ENCODE measurements at regions not wholly inside any gene's neighbourhood (a gene's known extent, or its start where the extent isn't known, plus 50 kb on each side); places are given as distances from the start of the nearest gene placed in this dataset.
A peak's percentile ranks its signal among the peaks of the same experiment; 100 is the strongest.

DNA sequence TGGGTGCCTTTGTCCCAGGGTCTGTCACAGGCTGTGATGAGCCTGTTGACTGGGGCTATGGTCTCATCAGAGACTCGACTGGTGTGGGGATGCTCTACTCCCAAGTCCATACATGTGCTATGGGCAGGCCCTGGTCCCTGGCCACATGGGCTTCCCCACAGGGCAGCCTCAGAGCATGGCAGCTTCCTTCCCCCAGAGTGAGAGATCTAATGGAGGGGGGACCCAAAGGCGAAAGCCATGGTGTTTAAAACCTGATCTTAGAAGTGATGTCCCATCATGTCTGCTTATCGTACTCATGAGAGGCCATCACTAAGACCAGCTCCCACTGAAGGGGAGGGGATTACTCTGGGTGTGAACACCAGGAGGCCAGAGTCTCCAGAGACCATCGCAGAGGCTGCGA is 279.0 kb upstream of the RTL1 start:
- H3K9me3 ChIP-seq, result peaks cover 0 to 23% (median 13%) of the 10 kb centered on the region in 4 donors
- no peak overlapping the region for H3K27ac ChIP-seq (replicated peaks in 1 of 4)
- WGBS, result 65% methylated on average over 4 of the region's 5 CpGs
- peak; percentile 66 for DNase-seq (ENCODE audit: extremely low spot score)
- peaks cover 0 to 6% (median 0%) of the 10 kb centered on the region in 4 donors for H3K27me3 ChIP-seq
- intact Hi-C loops (cut with DNase I), result no loop called here
- no peaks in the 10 kb centered on the region for H3K36me3 ChIP-seq
- H3K4me3 ChIP-seq, result no peak overlapping the region
- TF ChIP-seq EP300 (IDR thresholded peaks at IDR 0.05), result no peak
- no peaks in the 10 kb centered on the region for H3K4me1 ChIP-seq

DNA sequence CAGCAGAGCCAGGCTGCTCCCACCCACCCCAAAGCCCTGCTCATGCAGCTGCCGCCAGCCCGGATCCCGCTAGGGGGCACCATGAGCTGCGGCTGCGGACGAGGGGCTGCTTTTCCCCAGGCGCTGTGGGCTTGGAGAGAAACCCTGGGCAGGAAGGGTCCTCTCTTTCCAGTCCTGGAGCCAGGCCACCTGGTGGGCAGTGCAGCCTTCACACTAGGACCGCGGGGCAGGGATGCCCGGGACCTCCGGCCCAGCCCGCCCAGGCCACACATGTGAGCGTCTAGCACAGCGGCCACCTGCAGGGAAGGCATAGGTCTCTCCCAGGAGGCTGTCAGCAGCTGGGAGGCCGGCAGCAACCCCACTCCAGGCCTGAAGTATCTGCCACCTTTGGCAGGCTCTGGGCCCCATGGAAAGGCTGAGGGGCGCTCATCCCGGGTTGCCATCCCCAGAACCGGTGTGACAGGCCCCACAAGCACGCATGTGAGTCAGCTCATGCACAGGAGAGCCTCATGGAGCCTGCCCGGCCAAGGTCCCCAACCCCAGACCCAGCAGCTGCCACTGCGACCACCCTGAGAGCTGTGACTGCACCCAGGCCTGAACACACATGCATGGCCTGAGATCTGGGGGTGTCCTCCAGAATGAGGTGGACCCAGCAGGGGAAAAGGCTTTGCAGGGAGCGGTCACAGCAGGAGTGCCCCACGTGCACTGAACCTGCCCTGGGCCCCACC is 280.0 kb upstream of the RTL1 start:
- H3K4me1 ChIP-seq, result no peaks in the 10 kb centered on the region
- 52% methylated on average over 16 of the region's 23 CpGs for WGBS
- peaks cover 0 to 6% (median 0%) of the 10 kb centered on the region in 4 donors for H3K27me3 ChIP-seq
- TF ChIP-seq EP300 (IDR thresholded peaks at IDR 0.05) (no peak), CTCF (IDR thresholded peaks at IDR 0.05) (peak; percentile 8 to 45 (median 20))
- DNase-seq (ENCODE audit: extremely low spot score), result peak; percentile 84
- peaks cover 0 to 23% (median 13%) of the 10 kb centered on the region in 4 donors for H3K9me3 ChIP-seq
- intact Hi-C loops (cut with DNase I), result no loop called here
- no peaks in the 10 kb centered on the region for H3K36me3 ChIP-seq
- H3K4me3 ChIP-seq, result no peak overlapping the region
- H3K27ac ChIP-seq (replicated peaks in 1 of 4), result no peak overlapping the region

DNA sequence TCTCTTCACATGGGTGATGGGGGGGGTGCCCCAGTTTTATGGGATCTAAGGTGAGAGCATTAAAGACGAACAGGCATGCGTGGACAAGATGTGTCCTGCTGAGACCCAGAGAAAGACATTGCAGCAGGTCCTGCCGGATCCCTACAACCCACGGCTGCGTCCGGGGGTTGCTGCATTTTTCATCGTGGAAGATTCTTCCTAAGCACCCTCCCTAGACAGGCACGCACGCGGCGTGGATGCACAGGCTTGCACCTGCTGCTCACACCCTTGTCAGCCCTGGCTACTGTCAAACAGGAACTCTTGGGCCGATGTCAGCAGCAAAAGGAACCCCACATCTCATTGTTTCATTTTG is 280.6 kb upstream of the RTL1 start:
- intact Hi-C loops (cut with DNase I), result no loop called here
- DNase-seq (ENCODE audit: extremely low spot score), result peak; percentile 78
- TF ChIP-seq POLR2AphosphoS5 (IDR thresholded peaks at IDR 0.05), result no peak
- TF ChIP-seq POLR2A (IDR thresholded peaks at IDR 0.05; ENCODE audit: low read depth), result no peak
- no peak for TF ChIP-seq CTCF (IDR thresholded peaks at IDR 0.05)
- no peak for TF ChIP-seq EP300 (IDR thresholded peaks at IDR 0.05)
- no peak overlapping the region for H3K27ac ChIP-seq (replicated peaks in 1 of 4)
- H3K4me3 ChIP-seq, result no peak overlapping the region
- H3K36me3 ChIP-seq, result no peaks in the 10 kb centered on the region
- H3K27me3 ChIP-seq, result peaks cover 0 to 6% (median 0%) of the 10 kb centered on the region in 4 donors
- H3K9me3 ChIP-seq, result peaks cover 0 to 23% (median 13%) of the 10 kb centered on the region in 4 donors
- WGBS, result 76% methylated on average over 12 of the region's 12 CpGs
- H3K4me1 ChIP-seq, result no peaks in the 10 kb centered on the region

GRCh38 chr14:101184572-101184971 is 281.1 kb upstream of the RTL1 start:
- TF ChIP-seq CTCF (IDR thresholded peaks at IDR 0.05) (no peak), EP300 (IDR thresholded peaks at IDR 0.05) (no peak), POLR2A (IDR thresholded peaks at IDR 0.05; ENCODE audit: low read depth) (no peak), POLR2AphosphoS5 (IDR thresholded peaks at IDR 0.05) (no peak)
- Histone ChIP-seq H3K36me3 (no peaks in the 10 kb centered on the region), H3K27ac (replicated peaks in 1 of 4) (no peak overlapping the region), H3K9me3 (peaks cover 0 to 21% (median 10%) of the 10 kb centered on the region in 4 donors), H3K27me3 (peaks cover 0 to 6% (median 0%) of the 10 kb centered on the region in 4 donors), H3K4me3 (no peak overlapping the region), H3K4me1 (no peaks in the 10 kb centered on the region)
- 92% methylated on average over 6 of the region's 6 CpGs for WGBS
- DNase-seq (ENCODE audit: extremely low spot score), result no peak
- intact Hi-C loops (cut with DNase I), result no loop called here

- intact Hi-C loops (cut with DNase I), result no loop called here
- no peak overlapping the region for H3K4me3 ChIP-seq
- peaks cover 0 to 15% (median 7%) of the 10 kb centered on the region in 4 donors for H3K9me3 ChIP-seq
- TF ChIP-seq POLR2AphosphoS5 (IDR thresholded peaks at IDR 0.05), result no peak
- no peak for TF ChIP-seq CTCF (IDR thresholded peaks at IDR 0.05)
- no peak for TF ChIP-seq POLR2A (IDR thresholded peaks at IDR 0.05; ENCODE audit: low read depth)
- TF ChIP-seq EP300 (IDR thresholded peaks at IDR 0.05), result no peak
- no peaks in the 10 kb centered on the region for H3K36me3 ChIP-seq
- H3K4me1 ChIP-seq, result no peaks in the 10 kb centered on the region
- no peak overlapping the region for H3K27ac ChIP-seq (replicated peaks in 1 of 4)
- WGBS, result 84% methylated on average over 13 of the region's 15 CpGs
- H3K27me3 ChIP-seq, result peaks cover 0 to 6% (median 0%) of the 10 kb centered on the region in 4 donors
- peak; percentile 75 for DNase-seq (ENCODE audit: extremely low spot score)
Observed at GRCh38 chr14:101185073-101185835, 281.7 kb upstream of the RTL1 start.
